AG09319 (cell line): ENCODE measurements at regions not wholly inside any gene's neighbourhood (a gene's known extent, or its start where the extent isn't known, plus 50 kb on each side); places are given as distances from the start of the nearest gene placed in this dataset.

Experiments used
- DNase-seq: peaks from one replicate; pipeline ENCODE4 v3.0.0-alpha.2; 2010; ENCODE audit warnings: low read depth; ENCODE audit errors: extremely low read depth
- TF ChIP-seq, protein P1 (sequence below): IDR thresholded peaks from 2 replicates; pipeline ENCODE4 v1.5.1; 2011; ENCODE audit warnings: low read depth, mild to moderate bottlenecking, inconsistent platforms, low read length, moderate library complexity

- DNase-seq = no peak
- TF ChIP-seq, protein P1, sequence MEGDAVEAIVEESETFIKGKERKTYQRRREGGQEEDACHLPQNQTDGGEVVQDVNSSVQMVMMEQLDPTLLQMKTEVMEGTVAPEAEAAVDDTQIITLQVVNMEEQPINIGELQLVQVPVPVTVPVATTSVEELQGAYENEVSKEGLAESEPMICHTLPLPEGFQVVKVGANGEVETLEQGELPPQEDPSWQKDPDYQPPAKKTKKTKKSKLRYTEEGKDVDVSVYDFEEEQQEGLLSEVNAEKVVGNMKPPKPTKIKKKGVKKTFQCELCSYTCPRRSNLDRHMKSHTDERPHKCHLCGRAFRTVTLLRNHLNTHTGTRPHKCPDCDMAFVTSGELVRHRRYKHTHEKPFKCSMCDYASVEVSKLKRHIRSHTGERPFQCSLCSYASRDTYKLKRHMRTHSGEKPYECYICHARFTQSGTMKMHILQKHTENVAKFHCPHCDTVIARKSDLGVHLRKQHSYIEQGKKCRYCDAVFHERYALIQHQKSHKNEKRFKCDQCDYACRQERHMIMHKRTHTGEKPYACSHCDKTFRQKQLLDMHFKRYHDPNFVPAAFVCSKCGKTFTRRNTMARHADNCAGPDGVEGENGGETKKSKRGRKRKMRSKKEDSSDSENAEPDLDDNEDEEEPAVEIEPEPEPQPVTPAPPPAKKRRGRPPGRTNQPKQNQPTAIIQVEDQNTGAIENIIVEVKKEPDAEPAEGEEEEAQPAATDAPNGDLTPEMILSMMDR = no peak
Observed at GRCh38 chr3:182067423-182067822, 355.7 kb downstream of the SOX2 start.

DNA sequence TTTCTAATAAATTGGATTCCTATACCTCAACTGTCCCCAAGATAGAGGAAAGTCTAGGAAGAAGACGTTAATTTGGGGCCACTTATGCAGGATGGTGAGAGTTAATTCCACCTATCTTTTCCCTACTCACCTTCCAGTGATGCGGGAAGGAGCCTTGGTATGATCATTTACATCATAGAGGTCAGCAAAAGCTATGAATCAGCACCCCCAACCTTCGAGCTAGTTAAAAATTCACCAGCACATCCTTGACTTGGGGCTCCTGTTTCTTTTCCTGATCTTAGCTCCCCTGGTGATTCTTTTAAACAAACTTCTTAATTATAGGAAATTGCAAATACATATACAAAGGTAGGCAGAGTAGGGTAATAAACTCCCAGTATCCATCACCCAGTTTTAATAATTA is 366.6 kb downstream of the SOX2 start:
- no peak for DNase-seq
- TF ChIP-seq, protein P1 = no peak

DNA sequence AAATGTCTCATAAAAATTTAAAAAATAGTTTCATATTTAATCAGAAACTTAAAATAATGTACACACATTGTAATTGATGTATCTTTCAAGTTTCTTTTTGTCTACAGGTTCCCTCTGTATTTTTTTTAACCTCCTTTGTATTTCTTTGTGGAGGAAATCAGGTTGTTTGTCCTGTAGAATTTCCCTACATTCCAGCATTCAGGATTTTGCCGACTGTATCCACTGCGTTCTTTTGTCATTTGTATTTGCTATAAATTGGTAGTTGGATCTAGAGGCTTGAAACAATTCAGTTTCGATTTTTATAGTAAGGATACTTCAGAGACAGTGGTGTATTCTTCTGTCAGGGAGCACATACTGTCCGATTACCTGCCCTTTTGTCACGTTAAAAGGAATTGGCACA is 367.2 kb downstream of the SOX2 start:
- TF ChIP-seq, protein P1 = no peak
- no peak for DNase-seq

DNA sequence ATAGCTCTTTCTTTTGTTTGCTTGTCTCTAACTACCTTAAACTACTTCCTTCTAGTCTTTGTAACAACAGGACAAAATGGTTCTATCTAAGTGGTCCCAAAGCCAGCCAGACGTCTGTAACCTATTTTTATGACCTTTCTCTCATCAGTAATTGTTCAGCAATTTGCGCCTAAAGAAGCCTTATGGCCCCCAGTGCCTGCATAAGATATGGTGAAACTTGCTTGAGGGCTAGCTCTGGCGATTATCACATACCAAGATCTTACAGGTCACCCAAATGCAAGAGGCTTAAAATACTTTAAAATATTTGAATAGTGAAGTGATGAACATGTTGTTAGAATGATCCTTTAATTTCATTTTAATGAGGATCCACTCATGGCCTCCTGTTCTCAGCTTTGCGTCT is 369.4 kb downstream of the SOX2 start:
- DNase-seq = no peak
- TF ChIP-seq, protein P1 = no peak

- no peak for DNase-seq
- TF ChIP-seq, protein P1 = no peak
Observed at GRCh38 chr3:182083112-182083511, 371.4 kb downstream of the SOX2 start.

GRCh38 chr3:182092662-182093262 is 381.0 kb downstream of the SOX2 start:
- DNase-seq = no peak
- TF ChIP-seq, protein P1 = no peak

GRCh38 chr3:182094321-182094720 is 382.6 kb downstream of the SOX2 start:
- TF ChIP-seq, protein P1 = no peak
- DNase-seq = no peak
